K562 (cell line): ENCODE measurements at regions not wholly inside any gene's neighbourhood (a gene's known extent, or its start where the extent isn't known, plus 50 kb on each side); places are given as distances from the start of the nearest gene placed in this dataset.
A peak's percentile ranks its signal among the peaks of the same experiment; 100 is the strongest.

Experiments used
- DDX20 ChIP-seq: fragments of 450-650 bp; IDR thresholded peaks from 2 replicates; pipeline ENCODE4 v1.6.1; 2016; ENCODE audit warnings: missing genetic modification characterization, low read depth, mild to moderate bottlenecking, missing compliant biosample characterization, moderate library complexity
- EP400 ChIP-seq: fragments of 450-650 bp; IDR thresholded peaks from 2 replicates; pipeline ENCODE4 v1.6.1; 2017; ENCODE audit warnings: antibody characterized with exemption, mild to moderate bottlenecking, moderate library complexity
- ESRRA ChIP-seq: fragments of 450-650 bp; IDR thresholded peaks from 2 replicates; pipeline ENCODE4 v1.6.1; 2014; ENCODE audit warnings: low read depth, mild to moderate bottlenecking, moderate library complexity, borderline replicate concordance
- HDAC2 ChIP-seq: fragments of 450-650 bp; IDR thresholded peaks from 2 replicates; pipeline ENCODE4 v1.6.1; 2016; ENCODE audit warnings: mild to moderate bottlenecking
- NR2F6 ChIP-seq: fragments of 450-650 bp; formaldehyde crosslinking; IDR thresholded peaks from 2 replicates; pipeline ENCODE4 v1.4.0; 2020; ENCODE audit warnings: mild to moderate bottlenecking
- RNF2 ChIP-seq: sonication (generic); IDR thresholded peaks from 2 replicates; pipeline ENCODE4 v1.6.1; 2016
- SMARCA4 ChIP-seq: fragments of 450-650 bp; IDR thresholded peaks from 2 replicates; pipeline ENCODE4 v1.6.1; 2016
- TBL1XR1 ChIP-seq, 2 experiments: IDR thresholded peaks; 2 replicates each; pipeline ENCODE4 v1.6.1; 2012; ENCODE audit warnings: improper control_type of control experiment in 2 of 2, low read length in 2 of 2, mild to moderate bottlenecking in 1 of 2
- WHSC1 ChIP-seq: IDR thresholded peaks from one replicate; pipeline ENCODE4 v1.6.1; 2012; ENCODE audit warnings: low read length, control low read depth, inconsistent platforms
- YBX1 ChIP-seq: fragments of 450-650 bp; IDR thresholded peaks from 2 replicates; pipeline ENCODE4 v1.7.1; 2016; ENCODE audit warnings: mild to moderate bottlenecking
- ZBTB17 ChIP-seq: fragments of 450-650 bp; formaldehyde crosslinking; IDR thresholded peaks from 2 replicates; pipeline ENCODE4 v1.4.0; 2020; ENCODE audit warnings: mild to moderate bottlenecking
- ZEB2 ChIP-seq: fragments of 450-650 bp; IDR thresholded peaks from 2 replicates; pipeline ENCODE4 v1.6.1; 2016
- ZNF347 ChIP-seq: fragments of 450-650 bp; formaldehyde crosslinking; IDR thresholded peaks from 2 replicates; pipeline ENCODE4 v1.4.0; 2020; ENCODE audit warnings: low read depth, mild to moderate bottlenecking, moderate library complexity
- TF ChIP-seq, protein P1 (sequence below): sonication (generic); formaldehyde crosslinking; IDR thresholded peaks from 2 replicates; pipeline ENCODE4 v1.8.1; 2023; ENCODE audit warnings: missing genetic modification reagents, mild to moderate bottlenecking, borderline replicate concordance
- TF ChIP-seq, protein P2 (sequence below): IDR thresholded peaks from 2 replicates; pipeline ENCODE4 v1.6.1; 2011; ENCODE audit not compliant: insufficient read length; ENCODE audit errors: extremely low read depth
- TF ChIP-seq, protein P3 (sequence below): sonication (generic); formaldehyde crosslinking; IDR thresholded peaks from 2 replicates; pipeline ENCODE4 v1.9.0; 2022; ENCODE audit warnings: mild to moderate bottlenecking, missing genetic modification reagents
- TF ChIP-seq, protein P4 (sequence below): fragments of 450-650 bp; IDR thresholded peaks from 2 replicates; pipeline ENCODE4 v1.6.1; 2016; ENCODE audit warnings: mild to moderate bottlenecking

DNA sequence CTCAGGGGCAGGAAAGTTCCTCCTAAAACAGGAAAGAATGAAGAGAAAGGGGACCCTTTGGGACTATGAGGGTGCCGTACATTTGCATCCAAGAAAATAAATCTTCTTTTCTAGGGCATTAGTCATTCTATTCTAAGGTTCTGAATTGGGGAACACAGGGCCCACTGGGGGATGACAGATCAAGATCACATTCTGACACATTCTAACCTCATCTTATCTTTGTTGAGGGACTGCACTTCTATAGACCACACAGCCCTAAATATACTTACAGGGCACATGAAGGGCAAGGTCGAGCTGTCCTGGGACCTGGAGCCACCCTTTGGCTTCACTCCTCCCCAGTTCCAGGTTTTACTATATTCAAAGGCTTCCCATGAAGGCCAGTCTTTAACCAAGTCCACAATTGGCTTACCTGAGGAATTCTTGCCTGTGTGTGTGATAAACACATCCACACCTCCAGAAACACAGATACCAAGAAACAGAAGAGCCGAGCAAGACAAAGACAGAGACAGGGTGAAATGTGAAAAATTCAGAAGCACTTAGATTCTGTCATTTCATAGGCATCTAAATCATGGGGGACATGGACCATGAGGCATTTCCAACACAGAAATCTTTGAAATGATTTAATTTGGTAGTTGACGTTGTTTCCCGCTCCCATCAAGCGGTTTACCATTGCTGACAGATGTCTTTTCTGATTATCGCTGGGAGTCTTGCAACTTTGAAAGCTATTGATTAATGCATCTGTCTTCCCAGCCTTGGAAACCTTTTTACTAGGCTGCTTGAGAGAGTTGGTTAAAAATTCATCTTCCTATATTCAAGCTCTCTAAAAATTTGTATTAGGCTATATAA is 75.8 kb downstream of the CCDC71L start (continued):
- TF ChIP-seq, protein P1, sequence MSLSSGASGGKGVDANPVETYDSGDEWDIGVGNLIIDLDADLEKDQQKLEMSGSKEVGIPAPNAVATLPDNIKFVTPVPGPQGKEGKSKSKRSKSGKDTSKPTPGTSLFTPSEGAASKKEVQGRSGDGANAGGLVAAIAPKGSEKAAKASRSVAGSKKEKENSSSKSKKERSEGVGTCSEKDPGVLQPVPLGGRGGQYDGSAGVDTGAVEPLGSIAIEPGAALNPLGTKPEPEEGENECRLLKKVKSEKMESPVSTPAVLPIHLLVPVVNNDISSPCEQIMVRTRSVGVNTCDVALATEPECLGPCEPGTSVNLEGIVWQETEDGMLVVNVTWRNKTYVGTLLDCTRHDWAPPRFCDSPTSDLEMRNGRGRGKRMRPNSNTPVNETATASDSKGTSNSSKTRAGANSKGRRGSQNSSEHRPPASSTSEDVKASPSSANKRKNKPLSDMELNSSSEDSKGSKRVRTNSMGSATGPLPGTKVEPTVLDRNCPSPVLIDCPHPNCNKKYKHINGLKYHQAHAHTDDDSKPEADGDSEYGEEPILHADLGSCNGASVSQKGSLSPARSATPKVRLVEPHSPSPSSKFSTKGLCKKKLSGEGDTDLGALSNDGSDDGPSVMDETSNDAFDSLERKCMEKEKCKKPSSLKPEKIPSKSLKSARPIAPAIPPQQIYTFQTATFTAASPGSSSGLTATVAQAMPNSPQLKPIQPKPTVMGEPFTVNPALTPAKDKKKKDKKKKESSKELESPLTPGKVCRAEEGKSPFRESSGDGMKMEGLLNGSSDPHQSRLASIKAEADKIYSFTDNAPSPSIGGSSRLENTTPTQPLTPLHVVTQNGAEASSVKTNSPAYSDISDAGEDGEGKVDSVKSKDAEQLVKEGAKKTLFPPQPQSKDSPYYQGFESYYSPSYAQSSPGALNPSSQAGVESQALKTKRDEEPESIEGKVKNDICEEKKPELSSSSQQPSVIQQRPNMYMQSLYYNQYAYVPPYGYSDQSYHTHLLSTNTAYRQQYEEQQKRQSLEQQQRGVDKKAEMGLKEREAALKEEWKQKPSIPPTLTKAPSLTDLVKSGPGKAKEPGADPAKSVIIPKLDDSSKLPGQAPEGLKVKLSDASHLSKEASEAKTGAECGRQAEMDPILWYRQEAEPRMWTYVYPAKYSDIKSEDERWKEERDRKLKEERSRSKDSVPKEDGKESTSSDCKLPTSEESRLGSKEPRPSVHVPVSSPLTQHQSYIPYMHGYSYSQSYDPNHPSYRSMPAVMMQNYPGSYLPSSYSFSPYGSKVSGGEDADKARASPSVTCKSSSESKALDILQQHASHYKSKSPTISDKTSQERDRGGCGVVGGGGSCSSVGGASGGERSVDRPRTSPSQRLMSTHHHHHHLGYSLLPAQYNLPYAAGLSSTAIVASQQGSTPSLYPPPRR (CRISPR knock-in tag), result 0 out of 2 replicates have a peak, but pooled peaks have one; percentile 37
- no peak for TF ChIP-seq ZNF347 (CRISPR knock-in tag)
- TF ChIP-seq, protein P2, sequence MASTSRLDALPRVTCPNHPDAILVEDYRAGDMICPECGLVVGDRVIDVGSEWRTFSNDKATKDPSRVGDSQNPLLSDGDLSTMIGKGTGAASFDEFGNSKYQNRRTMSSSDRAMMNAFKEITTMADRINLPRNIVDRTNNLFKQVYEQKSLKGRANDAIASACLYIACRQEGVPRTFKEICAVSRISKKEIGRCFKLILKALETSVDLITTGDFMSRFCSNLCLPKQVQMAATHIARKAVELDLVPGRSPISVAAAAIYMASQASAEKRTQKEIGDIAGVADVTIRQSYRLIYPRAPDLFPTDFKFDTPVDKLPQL, result no peak
- TF ChIP-seq DDX20 (tag), result no peak
- peak; percentile 64; the same call in 1 of the 2 replicates for TF ChIP-seq SMARCA4
- TF ChIP-seq ZEB2, result 0 out of 2 replicates have a peak, but pooled peaks have one; percentile 17
- peak; percentile 88 for TF ChIP-seq RNF2
- TF ChIP-seq WHSC1, result no peak
- TF ChIP-seq HDAC2, result peak; percentile 68; the same call in 1 of the 2 replicates
- TF ChIP-seq, protein P3, sequence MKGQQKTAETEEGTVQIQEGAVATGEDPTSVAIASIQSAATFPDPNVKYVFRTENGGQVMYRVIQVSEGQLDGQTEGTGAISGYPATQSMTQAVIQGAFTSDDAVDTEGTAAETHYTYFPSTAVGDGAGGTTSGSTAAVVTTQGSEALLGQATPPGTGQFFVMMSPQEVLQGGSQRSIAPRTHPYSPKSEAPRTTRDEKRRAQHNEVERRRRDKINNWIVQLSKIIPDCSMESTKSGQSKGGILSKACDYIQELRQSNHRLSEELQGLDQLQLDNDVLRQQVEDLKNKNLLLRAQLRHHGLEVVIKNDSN (CRISPR knock-in tag), result no peak
- TF ChIP-seq EP400, result peak; percentile 32; the same call in 1 of the 2 replicates
- TF ChIP-seq YBX1, result no peak
- TF ChIP-seq, protein P4, sequence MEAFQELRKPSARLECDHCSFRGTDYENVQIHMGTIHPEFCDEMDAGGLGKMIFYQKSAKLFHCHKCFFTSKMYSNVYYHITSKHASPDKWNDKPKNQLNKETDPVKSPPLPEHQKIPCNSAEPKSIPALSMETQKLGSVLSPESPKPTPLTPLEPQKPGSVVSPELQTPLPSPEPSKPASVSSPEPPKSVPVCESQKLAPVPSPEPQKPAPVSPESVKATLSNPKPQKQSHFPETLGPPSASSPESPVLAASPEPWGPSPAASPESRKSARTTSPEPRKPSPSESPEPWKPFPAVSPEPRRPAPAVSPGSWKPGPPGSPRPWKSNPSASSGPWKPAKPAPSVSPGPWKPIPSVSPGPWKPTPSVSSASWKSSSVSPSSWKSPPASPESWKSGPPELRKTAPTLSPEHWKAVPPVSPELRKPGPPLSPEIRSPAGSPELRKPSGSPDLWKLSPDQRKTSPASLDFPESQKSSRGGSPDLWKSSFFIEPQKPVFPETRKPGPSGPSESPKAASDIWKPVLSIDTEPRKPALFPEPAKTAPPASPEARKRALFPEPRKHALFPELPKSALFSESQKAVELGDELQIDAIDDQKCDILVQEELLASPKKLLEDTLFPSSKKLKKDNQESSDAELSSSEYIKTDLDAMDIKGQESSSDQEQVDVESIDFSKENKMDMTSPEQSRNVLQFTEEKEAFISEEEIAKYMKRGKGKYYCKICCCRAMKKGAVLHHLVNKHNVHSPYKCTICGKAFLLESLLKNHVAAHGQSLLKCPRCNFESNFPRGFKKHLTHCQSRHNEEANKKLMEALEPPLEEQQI, result no peak
- no peak for TF ChIP-seq NR2F6
- TF ChIP-seq ESRRA, result peak; percentile 88
- no peak for TF ChIP-seq ZBTB17
- TF ChIP-seq TBL1XR1 (IDR thresholded peaks at IDR 0.05; ENCODE audit: low read length in 2 of 2), result 0 out of 4 replicates have a peak, but pooled peaks of 1 of the 2 experiments have one; percentile 42
